CD14-positive monocyte (primary cell): ENCODE measurements at regions not wholly inside any gene's neighbourhood (a gene's known extent, or its start where the extent isn't known, plus 50 kb on each side); places are given as distances from the start of the nearest gene placed in this dataset.

Experiments used
- DNase-seq, 3 donors: peaks; one replicate each; pipeline ENCODE4 v3.0.0-alpha.2; 2011 to 2022
- H2AFZ ChIP-seq: 2 replicates; pipeline ENCODE4 v1.6.0; 2012; ENCODE audit warnings: mild to moderate bottlenecking, low read depth, low read length, inconsistent platforms; ENCODE audit not compliant: insufficient read depth, poor library complexity, severe bottlenecking
- H3K27ac ChIP-seq, 2 donors: 1 replicate in 1 of 2; 2 replicates in 1 of 2; pipeline ENCODE4 v1.5.1; 2012 to 2013; ENCODE audit warnings: low read length in 2 of 2, control low read depth in 1 of 2, inconsistent platforms in 1 of 2, low read depth in 1 of 2, mild to moderate bottlenecking in 1 of 2
- H3K27me3 ChIP-seq, 2 donors: one replicate each; pipeline versions ENCODE4 v1.6.0 to v1.6.1; 2011 to 2013; ENCODE audit warnings: low read length in 2 of 2; ENCODE audit not compliant: control insufficient read depth in 2 of 2, insufficient read depth in 2 of 2
- H3K36me3 ChIP-seq, 2 donors: replicated peaks in 1 of 2; 1 replicate in 1 of 2; 2 replicates in 1 of 2; pipeline versions ENCODE4 v1.5.1 to v1.6.1; 2012 to 2013; ENCODE audit warnings: low read length in 2 of 2, control low read depth in 1 of 2, inconsistent platforms in 1 of 2, mild to moderate bottlenecking in 1 of 2; ENCODE audit not compliant: insufficient read depth in 2 of 2, control insufficient read depth in 1 of 2
- H3K4me1 ChIP-seq, 2 donors: 1 replicate in 1 of 2; 2 replicates in 1 of 2; pipeline versions ENCODE4 v1.5.1 to v1.6.1; 2012 to 2013; ENCODE audit warnings: low read length in 2 of 2, control low read depth in 1 of 2, inconsistent platforms in 1 of 2, mild to moderate bottlenecking in 1 of 2, moderate library complexity in 1 of 2; ENCODE audit not compliant: insufficient read depth in 2 of 2, control insufficient read depth in 1 of 2
- H3K4me2 ChIP-seq: replicated peaks from 2 replicates; pipeline ENCODE3; 2012; ENCODE audit warnings: low read length, moderate library complexity, mild to moderate bottlenecking; ENCODE audit not compliant: poor library complexity, severe bottlenecking; ENCODE audit errors: extremely low read depth
- H3K4me3 ChIP-seq, 3 experiments: fragments of 200-600 bp in 1 of 3; sonication (generic) in 1 of 3; replicated peaks in 1 of 3; 1 replicate in 2 of 3; 2 replicates in 1 of 3; pipeline ENCODE4 v1.5.1; 2011 to 2013; ENCODE audit warnings: low read length in 3 of 3, mild to moderate bottlenecking in 3 of 3, control low read depth in 2 of 3, low read depth in 2 of 3, inconsistent platforms in 1 of 3, moderate library complexity in 1 of 3
- H3K79me2 ChIP-seq: 2 replicates; pipeline ENCODE4 v1.6.0; 2012; ENCODE audit warnings: mild to moderate bottlenecking, control low read depth, inconsistent platforms, low read length, moderate library complexity; ENCODE audit not compliant: insufficient read depth
- H3K9ac ChIP-seq: 2 replicates; pipeline ENCODE4 v1.6.0; 2017; ENCODE audit warnings: low read length, mild to moderate bottlenecking; ENCODE audit not compliant: insufficient read depth, poor library complexity, severe bottlenecking
- H3K9me3 ChIP-seq, 2 donors: replicated peaks in 1 of 2; 1 replicate in 1 of 2; 2 replicates in 1 of 2; pipeline versions ENCODE4 v1.5.1 to v1.6.1; 2012 to 2013; ENCODE audit warnings: low read length in 2 of 2, control low read depth in 1 of 2; ENCODE audit not compliant: control insufficient read depth in 1 of 2, insufficient read depth in 1 of 2
- H4K20me1 ChIP-seq: 2 replicates; pipeline ENCODE4 v1.6.0; 2012; ENCODE audit warnings: mild to moderate bottlenecking, low read length, control low read depth, moderate library complexity; ENCODE audit not compliant: insufficient read depth
- H3K27ac Mint-ChIP-seq, 7 donors: one replicate each; pipeline ENCODE4 v1.8.0; 2020; ENCODE audit warnings: mild to moderate bottlenecking in 7 of 7, mixed read lengths in 7 of 7, moderate library complexity in 6 of 7, inconsistent platforms in 2 of 7
- H3K27me3 Mint-ChIP-seq, 3 donors: one replicate each; pipeline ENCODE4 v1.8.0; 2021 to 2022; ENCODE audit warnings: low read depth in 3 of 3, mild to moderate bottlenecking in 3 of 3, mixed read lengths in 3 of 3, moderate library complexity in 3 of 3, inconsistent platforms in 1 of 3
- H3K36me3 Mint-ChIP-seq, 2 donors: one replicate each; pipeline ENCODE4 v1.8.0; 2020; ENCODE audit warnings: mixed read lengths in 2 of 2, inconsistent platforms in 1 of 2, mild to moderate bottlenecking in 1 of 2
- H3K4me1 Mint-ChIP-seq: one replicate; pipeline ENCODE4 v1.8.0; 2020; ENCODE audit warnings: mild to moderate bottlenecking, mixed read lengths
- H3K4me3 Mint-ChIP-seq, 2 donors: one replicate each; pipeline ENCODE4 v1.8.0; 2020; ENCODE audit warnings: mild to moderate bottlenecking in 2 of 2, mixed read lengths in 2 of 2, moderate library complexity in 1 of 2
- H3K9me3 Mint-ChIP-seq, 7 donors: one replicate each; pipeline ENCODE4 v1.8.0; 2020 to 2022; ENCODE audit warnings: mixed read lengths in 7 of 7, mild to moderate bottlenecking in 6 of 7, moderate library complexity in 6 of 7, inconsistent platforms in 2 of 7
- CTCF ChIP-seq: fragments of 200-600 bp; IDR thresholded peaks from one replicate; pipeline ENCODE4 v1.8.0; 2022; ENCODE audit warnings: antibody characterized with exemption, mild to moderate bottlenecking
- whole genome bisulfite sequencing: methylation state at CpG from one replicate; pipeline ENCODE4 v1.1.5; 2013; ENCODE audit warnings: missing lambda C conversion rate; ENCODE audit not compliant: insufficient coverage; 5-methylcytosine and 5-hydroxymethylcytosine counted together
- intact Hi-C, 2 donors: fragments of 100-400 bp; cut with micrococcal nuclease; formaldehyde crosslinking; loops; one replicate each; pipeline versions ENCODE4 v1.15.0 to v1.15.1; 2023

- Mint-ChIP-seq H3K4me1 (no peaks in the 10 kb centered on the region), H3K4me3 (no peak overlapping the region), H3K27me3 (peaks cover 0 to 4% (median 4%) of the 10 kb centered on the region in 3 donors), H3K9me3 (peaks cover 0 to 4% (median 0%) of the 10 kb centered on the region in 7 donors), H3K27ac (no peak overlapping the region), H3K36me3 (no peaks in the 10 kb centered on the region)
- H3K4me2 ChIP-seq = no peak overlapping the region
- no peaks in the 10 kb centered on the region for H4K20me1 ChIP-seq
- no peak for DNase-seq
- no peaks in the 10 kb centered on the region for H3K27me3 ChIP-seq
- H3K27ac ChIP-seq = no peak overlapping the region
- no CpG with 5 or more reads among the region's 1 CpG for WGBS
- H3K4me3 ChIP-seq = no peak overlapping the region
- no peak overlapping the region for H3K9ac ChIP-seq
- no peaks in the 10 kb centered on the region for H3K4me1 ChIP-seq
- no peaks in the 10 kb centered on the region for H3K79me2 ChIP-seq
- TF ChIP-seq CTCF = no peak
- intact Hi-C loops = no loop called here
- H3K36me3 ChIP-seq = no peaks in the 10 kb centered on the region
- no peak overlapping the region for H2AFZ ChIP-seq
- no peaks in the 10 kb centered on the region for H3K9me3 ChIP-seq
These were observed 98.5 kb upstream of the ANK3 start for GRCh38 chr10:60488111-60488669.

- Histone ChIP-seq H3K4me3 (no peak overlapping the region), H3K27ac (no peak overlapping the region), H4K20me1 (no peaks in the 10 kb centered on the region), H3K4me1 (no peaks in the 10 kb centered on the region), H3K79me2 (no peaks in the 10 kb centered on the region), H2AFZ (no peak overlapping the region), H3K27me3 (no peaks in the 10 kb centered on the region), H3K9me3 (no peaks in the 10 kb centered on the region), H3K4me2 (no peak overlapping the region), H3K36me3 (no peaks in the 10 kb centered on the region), H3K9ac (no peak overlapping the region)
- WGBS = 94% methylated on average over 8 of the region's 9 CpGs
- Mint-ChIP-seq H3K27ac (no peak overlapping the region), H3K4me3 (no peak overlapping the region), H3K27me3 (peaks cover 0 to 4% (median 4%) of the 10 kb centered on the region in 3 donors), H3K4me1 (no peaks in the 10 kb centered on the region), H3K9me3 (peaks cover 0 to 3% (median 0%) of the 10 kb centered on the region in 7 donors), H3K36me3 (no peaks in the 10 kb centered on the region)
- no peak for TF ChIP-seq CTCF
- DNase-seq = no peak
- intact Hi-C loops = no loop called here
These were observed 97.9 kb upstream of the ANK3 start for GRCh38 chr10:60487543-60487942.
